Mucosa of descending colon (tissue), 3 donors: ENCODE measurements at regions not wholly inside any gene's neighbourhood (a gene's known extent, or its start where the extent isn't known, plus 50 kb on each side); places are given as distances from the start of the nearest gene placed in this dataset.

ENCODE experiments used
- ATAC-seq: fragments of 200-7000 bp; cut with Tn5 transposase; one replicate; pipeline ENCODE4 v1.9.1; 2020; ENCODE audit warnings: mild to moderate bottlenecking, moderate library complexity
- DNase-seq, 3 donors: peaks; one replicate each; pipeline ENCODE4 v3.0.0-alpha.2; 2020
- H3K36me3 ChIP-seq: fragments of 200-600 bp; one replicate; pipeline ENCODE4 v1.8.0; 2021; ENCODE audit warnings: low read depth, mild to moderate bottlenecking
- H3K4me1 ChIP-seq: fragments of 200-600 bp; one replicate; pipeline ENCODE4 v1.8.0; 2021; ENCODE audit warnings: low read depth, mild to moderate bottlenecking
- H3K4me3 ChIP-seq: fragments of 200-600 bp; one replicate; pipeline ENCODE4 v1.8.0; 2021; ENCODE audit warnings: mild to moderate bottlenecking
- H3K9me3 ChIP-seq: fragments of 200-600 bp; one replicate; pipeline ENCODE4 v1.8.0; 2021; ENCODE audit warnings: mild to moderate bottlenecking
- CTCF ChIP-seq: fragments of 200-600 bp; IDR thresholded peaks from one replicate; pipeline ENCODE4 v1.8.0; 2022; ENCODE audit warnings: antibody characterized with exemption, mild to moderate bottlenecking
- intact Hi-C, 2 donors: fragments of 100-400 bp; cut with DNase I in 1 of 2; cut with micrococcal nuclease in 1 of 2; formaldehyde crosslinking; loops; one replicate each; pipeline versions ENCODE4 v1.11.0 to v1.11.1; 2022; cut with DNase I, micrococcal nuclease
- donor health status: DM: no; HTN: no; CAD: no; lungs with moderate emphysema.
- donor health status: DM: no; HTN: no; CAD: no.
- donor health status: DM: no; HTN: yes; CAD: no.

GRCh38 chr4:182103614-182104319, 139.4 kb upstream of the TENM3 start:
- DNase-seq (no peak), ATAC-seq (no peak)
- H3K9me3 ChIP-seq, result no peaks in the 10 kb centered on the region
- H3K4me1 ChIP-seq, result no peaks in the 10 kb centered on the region
- TF ChIP-seq CTCF, result no peak
- H3K4me3 ChIP-seq, result no peak overlapping the region
- H3K36me3 ChIP-seq, result no peaks in the 10 kb centered on the region
- intact Hi-C loops, result no loop called here

- intact Hi-C loops, result no loop called here
- no peaks in the 10 kb centered on the region for H3K4me1 ChIP-seq
- H3K36me3 ChIP-seq, result no peaks in the 10 kb centered on the region
- no peak overlapping the region for H3K4me3 ChIP-seq
- no peak for TF ChIP-seq CTCF
- DNase-seq (no peak), ATAC-seq (no peak)
- H3K9me3 ChIP-seq, result no peaks in the 10 kb centered on the region
Observed at GRCh38 chr4:182105416-182105815, 137.8 kb upstream of the TENM3 start.

- no peak for DNase-seq
- no peaks in the 10 kb centered on the region for H3K9me3 ChIP-seq
- no peak for ATAC-seq
- intact Hi-C loops, result no loop called here
- TF ChIP-seq CTCF, result no peak
- no peak overlapping the region for H3K4me3 ChIP-seq
- H3K4me1 ChIP-seq, result no peaks in the 10 kb centered on the region
- H3K36me3 ChIP-seq, result no peaks in the 10 kb centered on the region
Observed at GRCh38 chr4:182107931-182108330, 135.3 kb upstream of the TENM3 start.

GRCh38 chr4:182111586-182111985, 131.6 kb upstream of the TENM3 start:
- Histone ChIP-seq H3K36me3 (no peaks in the 10 kb centered on the region), H3K9me3 (no peaks in the 10 kb centered on the region), H3K4me3 (no peak overlapping the region), H3K4me1 (no peaks in the 10 kb centered on the region)
- TF ChIP-seq CTCF, result no peak
- DNase-seq (no peak), ATAC-seq (no peak)
- intact Hi-C loops, result no loop called here

GRCh38 chr4:182113779-182114178, 129.4 kb upstream of the TENM3 start:
- no peak for TF ChIP-seq CTCF
- DNase-seq (no peak), ATAC-seq (no peak)
- intact Hi-C loops, result no loop called here
- no peaks in the 10 kb centered on the region for H3K9me3 ChIP-seq
- no peaks in the 10 kb centered on the region for H3K36me3 ChIP-seq
- no peak overlapping the region for H3K4me3 ChIP-seq
- H3K4me1 ChIP-seq, result no peaks in the 10 kb centered on the region

GRCh38 chr4:182124359-182124758, 118.8 kb upstream of the TENM3 start:
- intact Hi-C loops, result no loop called here
- ATAC-seq, result no peak
- peaks cover 2% of the 10 kb centered on the region for H3K9me3 ChIP-seq
- no peak for DNase-seq
- no peak overlapping the region for H3K4me3 ChIP-seq
- TF ChIP-seq CTCF, result no peak
- no peaks in the 10 kb centered on the region for H3K36me3 ChIP-seq
- H3K4me1 ChIP-seq, result no peaks in the 10 kb centered on the region
